ENCODE measurements at regions not wholly inside any gene's neighbourhood (a gene's known extent, or its start where the extent isn't known, plus 50 kb on each side); places are given as distances from the start of the nearest gene placed in this dataset.

DNA sequence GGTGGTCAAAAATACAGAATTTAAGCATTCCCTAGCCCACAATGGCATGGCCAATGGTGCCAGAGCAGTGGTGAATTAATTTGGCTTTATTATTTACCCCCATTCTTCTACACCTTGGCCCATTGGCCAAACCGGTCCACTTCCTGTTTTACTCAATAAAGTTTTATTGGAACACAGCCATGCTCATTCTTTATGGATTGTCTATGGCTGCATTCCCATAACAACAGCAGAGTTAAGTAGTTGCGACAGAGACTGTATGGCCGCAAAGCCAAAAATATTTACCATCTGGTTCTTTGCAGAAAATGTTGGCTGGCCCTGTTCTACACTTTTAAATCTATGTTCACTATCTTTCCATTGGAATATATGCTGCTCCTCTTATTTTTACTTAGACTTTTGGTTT, 130.3 kb upstream of the CCDC68 start:
- DNase-seq = no peak

DNA sequence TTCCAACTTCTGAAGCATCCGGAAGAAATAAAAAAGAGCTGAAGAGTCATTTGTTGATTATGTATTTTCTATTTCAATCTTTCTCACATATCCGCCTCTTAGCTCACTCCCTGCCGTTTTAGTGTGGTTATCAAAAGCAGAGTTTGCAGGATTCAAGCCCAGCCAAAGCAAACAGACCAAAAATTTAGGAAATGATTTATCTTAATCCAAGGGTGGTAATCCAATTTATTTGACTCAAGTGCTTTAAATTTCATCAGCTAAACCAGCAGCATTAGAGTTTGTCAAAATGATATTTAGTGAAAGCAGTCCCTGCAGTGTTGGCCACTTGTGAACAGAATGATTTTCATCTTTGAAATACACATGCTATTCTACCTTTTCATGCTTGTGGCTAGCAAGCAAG, 129.3 kb upstream of the CCDC68 start:
- DNase-seq = no peak

DNA sequence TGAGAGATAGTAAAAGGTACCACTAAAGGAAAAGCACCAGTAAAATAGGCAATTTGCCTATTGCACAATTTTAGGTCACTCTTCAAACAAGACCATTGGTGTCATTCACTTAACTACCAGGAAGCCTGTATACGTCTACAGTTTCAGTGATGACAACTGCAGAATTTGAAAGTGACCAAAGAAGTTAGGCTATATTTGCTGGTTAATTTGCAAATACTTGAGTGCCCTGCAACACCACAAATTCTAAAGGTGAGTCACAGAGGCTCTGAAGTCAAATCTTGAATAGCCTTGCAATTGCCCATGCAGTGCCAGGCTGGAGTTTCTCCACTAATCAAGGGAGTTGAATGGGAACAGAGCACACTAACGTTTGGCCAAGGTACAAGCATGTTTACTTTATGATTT, 128.7 kb upstream of the CCDC68 start:
- DNase-seq = peak; percentile 75

DNA sequence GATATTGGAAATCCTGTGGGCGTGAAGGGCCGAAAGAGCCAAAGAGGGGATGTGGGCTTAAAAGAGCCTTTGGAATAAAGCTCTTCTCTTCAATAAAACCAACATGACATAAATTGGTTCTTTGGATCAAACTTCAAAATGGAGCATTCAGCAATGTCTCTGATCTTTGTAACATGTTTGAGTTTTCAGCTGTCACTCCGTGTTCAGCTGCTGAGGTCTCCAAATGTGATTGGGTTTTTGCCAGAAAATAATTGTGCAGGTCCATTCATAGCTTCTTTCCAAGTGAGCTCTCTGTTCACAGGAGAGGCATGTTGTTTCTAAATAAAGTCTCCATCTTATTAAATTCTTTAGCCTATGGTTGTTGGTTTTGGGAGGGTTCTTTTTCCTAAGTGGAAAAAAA, 127.6 kb upstream of the CCDC68 start:
- DNase-seq = no peak

DNA sequence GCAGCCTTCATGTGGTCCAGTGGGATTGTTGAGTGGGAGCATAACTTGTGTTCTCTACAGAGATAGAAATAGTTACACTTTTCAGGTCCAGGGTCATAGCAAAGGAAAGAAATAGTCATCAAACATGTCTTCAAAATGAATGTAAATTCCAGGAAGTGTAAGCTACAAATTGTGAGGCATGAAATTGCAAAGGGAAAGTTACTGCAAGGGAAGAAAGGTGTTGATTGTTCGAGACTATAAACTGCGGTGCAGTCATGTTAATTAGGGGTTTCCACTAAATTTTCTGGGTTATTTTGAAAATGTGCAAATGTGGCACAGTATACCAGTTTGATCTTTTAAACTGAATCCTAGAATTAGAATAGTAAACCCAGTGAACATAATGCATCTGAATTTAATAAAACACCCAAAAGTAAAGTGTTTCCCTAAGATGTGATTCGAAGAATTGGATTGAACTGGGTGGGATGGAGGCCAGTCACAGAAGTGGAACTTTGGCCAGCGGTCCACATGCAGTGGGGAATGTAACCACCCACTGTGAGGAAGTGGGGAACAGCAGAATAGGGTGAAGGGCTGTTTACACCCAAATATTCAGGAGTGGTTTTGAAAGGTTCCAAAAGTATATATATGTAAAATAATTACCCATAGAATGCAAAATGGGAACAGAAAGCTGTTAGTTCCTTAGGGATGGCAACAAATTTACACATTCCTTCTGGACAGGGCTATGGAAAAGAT, 126.5 kb upstream of the CCDC68 start:
- DNase-seq = no peak

DNA sequence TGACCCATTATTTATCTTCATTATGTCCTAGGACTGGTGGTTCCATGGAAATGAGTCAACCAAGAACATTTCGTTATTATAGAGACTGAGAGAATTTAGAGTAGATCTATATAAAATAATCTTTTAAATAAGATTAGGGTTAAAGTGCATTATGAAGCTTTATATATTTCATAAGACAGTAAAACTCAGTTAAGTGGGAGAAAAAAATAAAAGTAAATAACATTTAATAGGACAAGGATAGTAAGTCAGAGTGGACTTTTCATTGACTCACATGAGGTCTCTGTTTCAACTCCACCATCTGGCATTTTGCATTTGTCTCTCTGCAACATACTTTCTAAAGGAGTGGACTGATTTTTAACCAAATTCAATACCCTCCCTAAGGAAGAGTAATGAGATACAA, 125.3 kb upstream of the CCDC68 start:
- no peak for DNase-seq

DNA sequence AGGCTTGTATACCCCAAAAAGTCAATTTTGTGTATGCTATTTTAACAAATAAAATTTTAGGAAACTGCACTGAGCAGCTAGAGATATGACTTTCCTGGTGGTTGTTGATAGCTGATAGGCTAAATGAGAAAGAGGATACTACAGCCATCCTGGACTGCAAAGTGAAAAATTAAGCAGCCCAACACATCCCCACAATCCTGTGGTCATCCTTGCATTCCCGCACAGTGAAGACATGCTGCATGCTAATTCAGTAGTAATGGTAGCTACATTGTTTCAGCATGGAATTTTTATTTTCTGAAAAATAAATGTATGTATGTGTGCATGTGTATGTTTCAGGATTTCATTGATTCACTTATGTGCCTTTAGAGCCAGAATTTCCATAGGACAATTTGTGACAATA, 124.2 kb upstream of the CCDC68 start:
- DNase-seq = no peak

DNA sequence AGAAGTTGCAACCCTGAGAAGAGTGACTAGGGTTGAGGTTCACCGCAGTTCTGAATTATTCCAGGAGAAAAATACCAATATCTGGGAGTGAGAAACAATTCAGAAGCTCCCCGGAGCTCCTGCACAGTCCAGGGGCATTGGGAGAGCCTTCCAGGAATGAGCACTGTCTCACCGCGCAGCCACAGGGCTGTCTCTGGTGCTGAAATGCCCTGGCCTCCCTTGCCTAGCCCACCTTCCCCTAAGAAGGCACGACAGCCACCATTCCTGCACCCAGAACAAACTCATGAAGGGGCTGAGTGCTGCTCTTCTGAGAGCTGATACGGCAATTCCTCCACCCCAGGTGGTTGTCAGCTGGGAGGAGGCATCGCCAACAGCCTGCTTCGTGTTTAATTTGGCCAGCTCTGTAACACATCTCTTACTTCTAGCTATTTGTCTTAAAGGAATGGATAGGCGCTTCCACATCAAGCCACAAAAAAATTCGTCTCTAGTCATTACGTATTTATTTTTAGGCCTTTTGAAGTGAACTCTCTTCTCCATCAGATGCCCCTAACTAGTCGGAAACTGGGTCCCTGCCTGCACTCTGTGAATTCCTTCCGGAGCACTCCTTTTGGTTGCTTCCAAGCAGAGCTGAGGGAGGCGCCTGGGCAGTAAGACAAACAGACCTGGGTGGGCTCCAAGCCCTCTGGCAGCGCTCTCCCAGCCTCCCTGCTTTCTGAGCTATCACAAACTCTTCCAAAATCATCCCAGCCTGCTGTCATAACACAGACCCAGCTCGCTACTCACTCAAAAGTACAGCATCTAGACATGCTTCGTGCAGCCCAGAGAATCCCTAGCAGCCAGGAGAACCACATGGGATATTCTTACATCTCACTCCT, 120.5 kb upstream of the CCDC68 start:
- DNase-seq = no peak

DNA sequence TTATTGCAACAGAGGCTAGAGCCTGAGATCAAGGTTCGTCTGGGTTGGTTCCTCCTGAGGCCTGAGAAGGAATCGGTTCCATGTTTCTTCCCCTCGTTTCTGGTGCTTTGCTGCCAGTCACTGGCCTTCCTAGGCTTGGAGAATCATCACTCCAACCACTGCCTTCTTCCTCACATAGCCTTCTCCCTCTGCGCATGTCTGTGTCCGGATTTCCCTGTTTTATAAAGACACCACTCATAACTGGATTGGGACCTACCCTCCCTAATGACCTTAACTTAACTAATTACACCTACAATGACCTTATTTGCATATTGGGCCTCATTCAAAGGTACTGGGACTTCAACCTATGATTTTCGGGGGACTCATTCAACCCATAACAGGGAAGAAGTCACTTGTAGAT, 119.8 kb upstream of the CCDC68 start:
- DNase-seq = no peak

DNA sequence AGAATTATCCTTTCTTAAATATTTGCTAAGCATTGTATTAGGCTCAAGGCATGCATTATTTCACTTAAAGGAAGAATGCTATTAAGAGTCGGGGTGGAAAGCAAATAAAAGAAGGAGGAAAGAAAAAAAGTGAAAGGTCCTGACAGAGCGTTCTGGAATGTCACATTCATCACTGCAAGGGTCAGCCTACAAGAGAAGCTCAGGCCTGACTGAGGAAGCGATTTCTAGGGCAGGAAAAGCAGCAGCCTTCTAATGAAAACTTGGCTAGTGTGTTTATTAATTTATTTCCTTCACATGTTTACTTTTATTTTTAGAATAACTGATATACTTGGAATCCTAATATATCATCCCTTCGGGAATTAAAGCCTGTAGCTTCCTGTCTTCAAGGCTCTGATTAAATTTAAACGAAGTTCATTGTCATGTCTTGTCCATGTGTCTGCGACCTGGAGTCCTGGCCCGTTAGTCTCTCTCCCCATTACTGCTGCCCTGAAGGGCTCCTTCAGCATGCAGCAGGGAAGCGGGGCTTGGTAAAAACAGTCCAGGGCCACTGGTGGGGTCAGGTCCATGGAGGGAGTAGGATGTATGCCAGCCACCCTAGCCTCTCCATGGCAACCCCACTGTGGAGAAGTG, 119.2 kb upstream of the CCDC68 start:
- DNase-seq = no peak

DNA sequence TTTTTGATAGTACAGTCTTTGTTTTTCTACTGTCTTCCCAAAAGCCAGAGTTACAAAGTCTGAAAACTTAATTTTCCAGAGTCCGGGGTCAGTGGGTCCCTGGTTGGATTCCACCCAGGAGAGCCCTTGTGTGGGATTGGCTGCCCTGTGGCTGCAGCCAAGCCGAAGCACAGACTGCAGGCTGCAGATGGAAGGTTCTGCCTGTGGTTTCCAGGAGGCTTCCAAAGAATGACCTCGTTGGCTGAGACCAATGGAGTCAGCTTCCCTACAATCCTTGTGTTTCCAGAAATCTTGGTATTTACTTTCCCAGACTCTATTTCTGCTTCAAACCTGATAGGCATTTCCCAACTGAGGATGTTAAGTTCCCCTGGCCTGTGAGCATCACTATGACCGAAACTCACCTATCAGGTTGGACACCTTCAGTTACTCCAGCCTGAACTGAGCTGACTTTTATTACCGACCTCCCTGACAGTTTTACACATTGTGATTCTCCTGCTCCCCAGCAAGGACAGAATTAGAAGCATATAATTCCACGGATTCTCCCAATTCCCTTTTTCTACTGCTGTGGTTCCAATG, 117.5 kb upstream of the CCDC68 start:
- DNase-seq = no peak

DNA sequence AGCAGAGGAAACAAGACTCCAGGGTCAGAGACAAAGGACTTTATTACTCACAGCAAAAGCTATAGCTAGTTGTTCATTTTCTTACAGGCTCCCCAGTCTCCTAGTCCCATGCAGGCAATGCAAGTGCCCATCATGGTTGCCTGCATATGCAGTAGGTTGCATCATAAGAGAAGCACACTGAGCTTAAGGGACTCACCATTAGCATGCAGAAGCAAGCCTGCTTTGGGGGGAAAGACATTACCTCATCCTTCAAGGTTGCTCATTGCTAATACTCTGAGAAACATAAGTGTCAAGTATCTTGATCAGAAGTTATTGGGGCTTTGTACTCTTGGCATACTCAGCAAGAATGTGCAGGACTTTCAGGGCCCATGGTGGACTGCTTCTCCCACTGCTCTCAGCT, 114.6 kb upstream of the CCDC68 start:
- DNase-seq = no peak

DNA sequence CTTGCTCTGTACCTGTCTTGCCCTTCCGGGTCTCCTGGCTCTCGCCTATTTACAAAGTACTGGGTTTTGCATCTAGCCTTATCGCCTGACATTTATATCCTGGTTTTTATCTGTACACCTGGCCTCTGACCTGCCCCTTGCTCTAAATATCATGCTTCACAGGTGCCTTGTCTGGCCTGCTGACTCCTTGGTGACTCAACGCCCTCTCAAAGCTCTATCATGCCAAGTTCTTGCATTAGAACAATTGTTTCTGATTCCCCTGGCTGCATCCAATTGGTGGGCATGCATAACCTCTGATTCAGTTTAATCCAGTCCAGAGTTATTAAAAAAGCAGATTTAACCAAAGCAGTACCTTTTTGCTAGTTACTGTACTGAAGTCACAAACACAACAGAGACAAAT, 113.9 kb upstream of the CCDC68 start:
- no peak for DNase-seq

DNA sequence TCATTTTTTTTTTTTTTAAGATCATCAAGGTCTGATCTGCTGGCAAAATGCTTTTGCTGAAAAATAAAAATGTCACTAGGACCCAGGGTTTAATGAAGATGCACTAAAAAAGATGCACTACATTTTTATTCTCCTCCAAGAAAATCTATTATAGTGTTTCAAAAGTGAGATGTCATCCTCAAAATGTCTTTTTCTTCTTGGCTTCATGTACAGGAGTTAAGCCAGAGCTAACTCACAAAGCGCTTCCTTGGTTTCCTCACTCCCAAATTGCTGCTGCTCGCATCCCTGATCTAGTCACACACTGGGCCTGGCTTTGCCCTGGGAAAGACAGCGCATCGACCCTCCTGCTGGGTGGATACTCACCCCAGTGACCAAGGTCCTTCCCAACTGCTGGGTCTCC, 113.4 kb upstream of the CCDC68 start:
- DNase-seq = no peak

DNA sequence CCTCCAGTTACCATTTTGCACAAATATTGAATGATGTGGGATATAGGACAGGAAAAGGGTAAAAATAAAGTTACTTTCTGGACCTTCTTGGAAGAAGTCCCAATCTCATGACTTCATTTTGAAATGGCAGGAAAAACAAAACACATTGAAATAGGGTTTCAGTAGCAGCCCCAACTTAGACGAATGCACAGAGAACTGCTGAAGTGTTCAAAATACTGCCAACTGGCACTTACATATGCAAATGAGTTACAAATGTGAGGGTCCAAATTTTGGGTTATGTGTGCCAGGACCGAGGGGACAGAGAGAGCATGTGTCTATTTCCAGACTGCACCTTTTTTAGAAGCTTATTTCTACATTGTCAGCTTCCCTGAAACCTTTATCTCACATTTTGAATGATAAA, 112.9 kb upstream of the CCDC68 start:
- DNase-seq = no peak

DNA sequence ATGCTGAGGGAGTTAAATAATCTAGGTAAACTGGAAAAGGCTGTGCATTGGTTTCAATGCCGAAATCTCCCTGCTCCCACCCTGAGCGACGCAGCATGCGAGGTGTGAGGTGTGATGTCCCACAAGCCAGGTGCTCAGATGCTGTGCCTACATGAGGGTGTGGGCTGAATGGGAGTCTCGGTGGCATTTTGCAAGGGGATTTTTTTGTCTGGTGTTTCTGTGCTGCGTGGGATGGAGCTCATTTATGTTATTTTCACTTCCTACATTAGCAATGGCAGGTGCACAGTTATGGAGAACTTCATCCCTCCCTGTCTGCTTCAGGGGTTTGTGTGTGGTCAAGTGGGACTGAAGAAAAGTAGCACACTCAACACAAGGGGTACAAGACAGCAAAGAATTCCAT, 110.2 kb upstream of the CCDC68 start:
- no peak for DNase-seq

DNA sequence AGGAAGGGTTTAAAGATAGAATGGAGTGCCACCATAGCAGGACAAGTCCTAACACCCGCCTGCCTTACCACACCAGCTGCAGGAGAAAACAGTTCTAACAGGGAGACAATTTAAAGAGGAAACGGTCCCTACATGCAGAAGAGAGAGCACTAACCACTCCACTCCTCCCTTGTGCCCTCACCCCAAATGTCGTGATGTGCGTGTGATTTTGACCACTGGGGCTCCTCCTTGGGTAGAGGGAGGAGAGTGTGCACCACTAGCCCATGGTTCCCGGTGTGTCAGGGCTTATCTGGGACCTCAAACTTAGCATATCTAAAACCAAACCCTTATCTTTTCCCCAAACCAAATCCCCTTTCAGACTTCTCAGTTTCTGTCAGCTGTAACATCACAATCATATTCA, 105.5 kb upstream of the CCDC68 start:
- no peak for DNase-seq

DNA sequence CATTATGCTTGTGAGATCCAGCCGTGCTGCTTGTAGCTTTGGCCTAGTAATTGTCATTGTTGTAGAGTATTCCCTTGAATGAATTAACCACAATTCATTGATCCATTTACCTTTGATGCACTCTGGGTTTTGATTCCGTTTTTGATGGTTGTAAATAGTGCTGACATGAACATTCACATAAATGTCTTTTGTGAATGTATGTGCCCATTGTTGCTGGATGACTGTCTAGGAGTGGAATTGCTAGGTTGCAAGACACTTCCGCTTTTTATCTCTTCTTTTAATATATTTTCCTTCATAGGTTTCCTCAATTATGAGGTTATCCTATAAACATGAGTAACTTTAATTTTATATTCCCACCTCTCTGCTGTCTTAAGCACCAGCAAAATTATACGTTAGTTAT, 104.8 kb upstream of the CCDC68 start:
- no peak for DNase-seq

DNA sequence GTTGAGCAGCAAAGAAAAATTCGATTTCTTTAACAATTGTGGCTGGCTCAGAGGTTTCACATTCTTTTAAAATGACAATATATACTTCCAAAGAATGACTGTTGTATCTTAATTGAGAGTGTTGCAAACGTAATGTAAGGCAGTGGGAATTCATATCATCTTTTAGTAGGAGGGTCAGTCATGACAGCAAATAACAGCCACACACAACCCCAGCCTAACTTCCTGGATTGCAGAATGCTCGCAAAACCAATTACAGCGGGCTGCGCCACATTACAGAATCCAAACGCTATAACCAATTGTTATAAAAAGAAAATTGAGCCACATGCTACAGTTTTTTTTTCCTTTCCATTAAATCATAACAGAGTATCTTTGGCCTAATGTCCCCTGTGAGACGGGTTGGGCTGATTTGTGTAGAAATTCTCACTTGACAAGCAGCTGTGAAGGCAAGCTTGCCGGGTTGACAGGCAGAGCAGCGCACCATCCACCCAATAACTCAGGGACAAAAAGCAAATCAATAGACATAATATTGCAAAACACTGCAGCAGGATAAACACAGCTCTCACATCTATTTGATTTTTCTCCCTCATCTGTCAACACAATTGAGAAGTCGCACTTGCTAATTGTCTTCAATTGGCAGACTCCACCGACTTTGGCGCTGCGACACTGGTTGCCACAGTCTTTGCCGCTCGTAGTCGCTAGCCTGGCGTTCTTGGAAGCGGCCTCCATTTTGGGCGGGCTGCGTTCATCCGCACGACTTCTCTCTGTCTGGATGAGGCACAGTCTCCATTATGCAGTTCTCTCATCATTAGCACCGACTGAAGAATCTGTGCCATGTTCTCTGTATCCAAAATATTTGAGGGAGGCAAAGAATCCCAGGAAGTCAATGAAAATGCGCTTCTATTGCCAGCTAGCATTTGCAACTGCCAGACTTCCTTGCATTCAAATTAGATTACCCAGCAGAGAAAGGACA, 95.0 kb upstream of the CCDC68 start:
- DNase-seq = no peak

DNA sequence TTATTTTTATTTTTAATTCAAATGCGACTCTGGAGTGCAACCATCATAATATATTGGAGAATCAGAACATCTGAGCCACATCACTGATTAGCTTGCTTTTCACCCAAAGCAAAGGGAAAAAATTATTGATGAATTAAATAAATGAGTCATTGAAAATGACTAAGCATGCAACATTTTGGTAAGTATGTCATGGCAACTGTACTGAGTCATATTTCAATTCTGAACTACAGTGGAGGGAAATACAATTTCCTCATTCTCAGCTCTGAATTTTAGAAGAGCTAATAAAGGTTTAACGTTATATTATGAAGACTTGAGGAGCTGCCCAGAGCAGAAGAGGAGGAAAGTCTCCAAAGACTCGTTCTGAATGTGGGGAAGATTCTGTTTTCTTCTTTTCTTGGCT, 89.6 kb upstream of the CCDC68 start:
- DNase-seq = no peak

DNA sequence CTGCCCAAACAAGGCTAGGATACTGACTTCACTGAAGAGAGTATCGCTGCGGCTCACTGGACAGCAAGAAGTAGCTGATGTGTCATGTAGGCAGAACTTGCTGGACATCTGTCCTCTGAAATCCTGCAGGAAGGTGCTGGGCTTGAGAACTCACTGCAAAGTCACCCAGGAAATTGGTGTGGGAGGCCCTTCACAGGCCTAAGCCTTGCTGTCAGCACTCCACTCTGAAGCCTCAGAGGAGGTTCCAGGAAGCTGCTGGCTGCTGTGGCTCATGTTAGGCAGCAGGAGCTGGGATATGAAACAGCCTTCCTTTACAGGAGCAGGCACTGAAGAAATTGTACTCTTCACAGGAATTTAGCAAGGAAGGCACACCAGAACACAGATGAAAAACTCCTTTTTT, 88.3 kb upstream of the CCDC68 start:
- no peak for DNase-seq

DNA sequence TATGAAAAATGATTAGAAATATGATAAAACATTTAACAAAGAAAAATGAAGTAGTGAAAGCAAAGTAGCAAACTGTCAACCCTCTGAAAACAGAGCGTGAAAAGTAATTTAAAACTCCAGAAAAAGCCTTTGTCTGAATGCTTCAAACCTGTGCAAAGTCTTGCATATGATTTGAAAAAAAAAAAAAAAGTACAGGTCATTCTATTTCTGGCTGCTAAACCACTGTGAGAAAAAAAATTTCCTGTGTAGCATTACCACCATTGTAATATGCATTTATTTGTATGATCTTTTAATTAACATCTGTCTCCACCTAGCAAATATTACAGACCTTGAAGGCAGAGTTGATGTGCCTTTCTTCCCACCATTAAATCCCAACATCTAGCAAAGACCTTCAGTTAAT, 82.1 kb upstream of the CCDC68 start:
- no peak for DNase-seq

DNA sequence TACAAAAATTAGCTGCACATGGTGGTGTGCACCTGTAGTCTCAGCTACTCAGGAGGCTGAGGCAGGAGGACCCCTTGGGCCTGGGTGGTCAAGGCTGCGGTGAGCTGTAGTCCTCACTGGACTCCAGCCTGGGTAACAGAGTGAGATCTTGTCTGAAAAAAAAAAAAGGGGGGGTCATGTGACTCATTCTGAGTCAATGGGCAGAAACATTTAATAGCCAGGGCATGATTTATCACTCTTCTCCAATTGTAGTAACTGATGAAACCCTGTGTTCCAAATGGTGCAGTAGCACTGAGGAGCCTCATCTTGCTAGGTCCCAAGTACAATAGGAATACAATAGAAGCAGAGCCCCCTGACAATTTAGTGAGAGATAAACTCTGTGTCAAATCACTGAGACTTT, 78.9 kb upstream of the CCDC68 start:
- DNase-seq = no peak

Measured in NCI-H2227 treated with DMSO at 0.1 percent for 48 hours (cell line).